NCI-H2227 treated with DMSO at 0.1 percent for 48 hours (cell line): ENCODE measurements at regions not wholly inside any gene's neighbourhood (a gene's known extent, or its start where the extent isn't known, plus 50 kb on each side); places are given as distances from the start of the nearest gene placed in this dataset.
"Not testable (repeated sequence)": the region's sequence is repeated elsewhere in the genome, so short reads cannot be mapped to it uniquely, and the experiment has no call there.

Experiments
- DNase-seq: peaks from one replicate; lab custom pipeline; 2025; lab: John Stamatoyannopoulos, UW

GRCh38 chr4:103415801-103416200 lies 217.7 kb upstream of the CENPE start:
- DNase-seq, result no peak

DNA sequence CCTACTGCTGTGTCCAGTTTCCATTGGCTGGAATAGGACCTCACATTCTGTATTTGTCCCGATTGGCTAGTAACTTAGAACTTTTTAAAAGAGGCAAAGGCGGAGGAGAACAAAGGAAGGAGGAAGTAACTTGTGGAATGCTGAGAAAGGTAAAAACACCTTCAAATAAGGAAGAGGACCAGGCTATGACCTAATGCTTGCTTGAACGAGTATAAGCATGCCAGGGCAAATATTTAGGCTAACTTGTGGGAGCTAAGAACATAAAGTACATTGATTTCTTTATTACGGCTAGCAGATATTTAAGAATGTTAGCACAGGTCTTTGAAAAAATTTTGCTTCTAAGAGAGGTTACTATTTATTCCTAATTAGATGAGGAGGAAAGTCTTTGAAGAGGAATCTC lies 214.5 kb upstream of the CENPE start:
- not testable (repeated sequence) for DNase-seq

- no peak for DNase-seq
These were observed 212.2 kb upstream of the CENPE start for GRCh38 chr4:103410386-103410785.

DNA sequence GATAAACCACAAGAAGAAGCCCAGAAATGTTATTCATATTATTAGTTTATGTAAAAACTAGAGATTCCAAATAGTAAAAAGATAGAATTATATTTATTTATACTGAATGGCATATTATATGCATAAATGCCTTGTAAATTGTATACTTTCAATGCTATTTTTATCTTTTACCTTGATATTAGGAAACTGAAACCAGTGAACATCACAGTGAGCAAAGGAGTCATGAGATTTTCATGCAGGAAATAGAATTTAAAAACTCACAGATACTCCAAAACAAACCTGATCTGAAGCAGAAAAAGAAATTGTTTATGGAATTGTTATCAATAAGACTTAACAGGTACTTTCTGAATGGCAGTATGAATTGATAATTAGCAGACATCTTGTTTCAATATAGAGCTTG lies 207.3 kb upstream of the CENPE start:
- DNase-seq, result no peak

- DNase-seq, result no peak
These were observed 205.5 kb upstream of the CENPE start for GRCh38 chr4:103403619-103404018.

- no peak for DNase-seq
These were observed 204.1 kb upstream of the CENPE start for GRCh38 chr4:103402198-103402597.

GRCh38 chr4:103400405-103400804 lies 202.3 kb upstream of the CENPE start:
- no peak for DNase-seq

DNA sequence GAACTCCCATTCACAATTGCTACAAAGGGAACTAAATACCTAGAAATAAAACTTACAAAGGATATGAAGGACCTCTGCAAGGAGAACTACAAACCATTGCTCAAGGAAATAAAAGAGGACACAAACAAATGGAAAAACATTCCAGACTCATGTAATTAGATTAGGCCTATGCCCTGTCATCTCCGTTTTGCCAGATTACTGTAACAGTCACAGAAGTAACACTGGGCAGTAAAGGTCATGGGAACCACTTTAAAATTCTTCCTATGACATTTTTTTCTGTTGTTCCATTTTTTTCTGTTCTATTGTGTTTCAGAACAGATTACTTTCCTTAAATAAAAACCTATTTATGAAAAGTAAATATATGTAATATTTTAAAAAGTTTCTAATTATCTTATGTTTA lies 199.4 kb upstream of the CENPE start:
- no peak for DNase-seq

DNA sequence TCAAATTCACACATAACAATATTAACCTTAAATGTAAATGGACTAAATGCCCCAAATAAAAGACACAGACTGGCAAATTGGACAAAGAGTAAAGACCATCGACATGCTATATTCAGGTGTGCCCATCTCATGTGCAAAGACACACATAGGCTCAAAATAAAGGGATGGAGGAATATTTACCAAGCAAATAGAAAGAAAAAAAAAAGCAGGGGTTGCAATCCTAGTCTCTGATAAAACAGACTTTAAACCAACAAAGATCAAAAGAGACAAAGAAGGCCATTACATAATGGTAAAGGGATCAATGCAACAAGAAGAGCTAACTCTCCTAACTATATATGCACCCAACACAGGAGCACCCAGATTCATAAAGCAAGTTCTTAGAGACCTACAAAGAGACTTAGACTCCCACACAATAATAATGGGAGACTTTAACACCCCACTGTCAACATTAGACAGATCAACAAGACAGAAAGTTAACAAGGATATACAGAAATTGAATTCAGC lies 189.4 kb upstream of the CENPE start:
- DNase-seq, result not testable (repeated sequence)

GRCh38 chr4:103385565-103385964 lies 187.4 kb upstream of the CENPE start:
- not testable (repeated sequence) for DNase-seq

GRCh38 chr4:103375278-103375677 lies 177.1 kb upstream of the CENPE start:
- no peak for DNase-seq

GRCh38 chr4:103374758-103375157 lies 176.6 kb upstream of the CENPE start:
- no peak for DNase-seq

DNA sequence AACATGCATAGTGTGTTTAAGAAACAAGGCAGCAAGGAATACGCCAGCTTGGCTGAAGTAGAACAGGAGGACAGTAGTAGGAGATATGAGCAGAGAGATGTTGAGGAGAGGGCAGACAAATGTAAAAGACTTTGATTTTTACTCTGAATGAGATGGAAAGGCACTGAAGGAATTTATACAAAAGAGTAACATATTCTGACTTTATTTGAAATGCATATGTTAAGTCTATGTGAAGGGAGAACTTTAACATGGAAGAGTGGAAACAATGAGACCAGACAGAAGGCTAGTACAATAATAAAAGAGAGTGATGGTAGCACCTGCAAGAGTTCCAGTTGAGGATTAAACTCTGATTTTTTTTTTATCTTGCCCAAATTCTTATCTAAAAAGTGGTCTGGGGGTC lies 176.2 kb upstream of the CENPE start:
- no peak for DNase-seq

- DNase-seq, result no peak
These were observed 173.9 kb upstream of the CENPE start for GRCh38 chr4:103372002-103372558.

DNA sequence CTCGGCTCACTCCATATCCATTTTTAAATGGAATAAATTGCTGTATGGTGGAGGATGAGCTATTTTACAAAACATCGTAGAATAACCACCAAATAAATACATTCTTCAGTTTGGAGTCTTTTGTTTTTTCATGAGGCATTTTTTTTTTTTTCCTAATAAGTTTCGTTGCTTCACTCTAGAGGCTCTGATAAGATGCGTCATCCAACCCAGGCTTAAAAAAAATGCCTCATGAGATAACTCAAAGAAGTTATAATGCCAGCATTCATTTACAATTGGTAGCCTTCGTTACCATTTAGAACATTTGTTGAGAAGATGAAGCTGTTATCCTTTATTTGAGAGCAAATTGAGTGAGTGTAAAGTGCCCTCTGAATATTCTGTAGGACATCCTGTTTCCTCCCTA lies 172.2 kb upstream of the CENPE start:
- no peak for DNase-seq

DNA sequence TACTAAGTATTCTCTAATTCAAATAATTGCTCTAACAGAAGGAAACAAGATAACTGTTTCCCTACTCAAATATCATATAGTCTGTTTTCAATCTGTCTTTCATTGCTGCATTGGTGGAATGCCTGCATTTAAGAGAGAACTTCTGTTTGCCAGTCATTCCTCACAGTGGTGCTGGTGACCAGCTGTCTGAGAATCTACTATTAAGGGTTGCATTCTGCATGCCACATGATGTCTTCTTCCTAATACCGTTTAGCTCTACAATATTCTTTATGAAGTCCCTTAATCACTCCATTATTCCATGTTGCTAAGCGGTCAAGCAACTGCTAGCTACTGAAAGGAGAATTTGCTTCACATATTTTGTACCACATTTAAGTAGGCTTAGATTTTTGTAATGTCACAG lies 167.1 kb upstream of the CENPE start:
- DNase-seq, result no peak

GRCh38 chr4:103364083-103364482 lies 165.9 kb upstream of the CENPE start:
- no peak for DNase-seq

DNA sequence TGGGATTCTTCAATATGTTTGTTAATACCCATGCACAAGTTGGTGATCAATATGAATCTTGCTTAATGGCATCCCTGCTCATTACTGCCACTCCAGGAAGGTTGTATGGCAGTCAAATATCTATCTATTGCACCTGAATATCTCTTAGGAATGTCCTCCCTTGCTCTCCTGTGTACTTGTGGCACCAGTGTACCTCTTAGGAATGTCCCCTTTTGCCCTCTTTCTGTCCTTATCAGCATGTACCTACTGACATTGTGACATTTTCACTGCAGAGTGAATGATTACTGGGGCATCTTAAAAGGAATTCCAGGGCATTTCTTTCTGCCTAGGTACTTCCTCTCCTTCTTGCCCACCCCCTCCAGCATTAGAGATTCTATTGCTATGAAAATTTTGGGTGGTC lies 163.8 kb upstream of the CENPE start:
- DNase-seq, result no peak

GRCh38 chr4:103359900-103360299 lies 161.8 kb upstream of the CENPE start:
- no peak for DNase-seq

DNA sequence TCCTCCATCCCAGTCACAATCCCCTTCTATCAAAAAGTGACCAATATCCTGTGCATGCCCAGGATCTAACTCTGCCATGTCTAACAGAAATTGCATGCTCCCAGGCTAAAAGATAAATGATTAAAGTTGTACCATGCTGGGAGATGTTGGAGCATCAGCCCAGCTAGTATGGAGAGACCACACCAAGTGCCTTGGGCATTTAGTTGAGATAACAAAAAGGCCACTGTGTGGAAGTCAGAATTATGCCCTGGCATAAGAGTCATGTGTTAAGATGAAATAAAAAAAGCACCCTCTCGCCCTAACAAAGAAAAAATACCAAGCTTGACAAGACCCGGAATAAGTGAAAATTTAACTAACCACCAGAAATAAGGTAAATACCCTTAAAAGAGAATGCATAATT lies 155.9 kb upstream of the CENPE start:
- no peak for DNase-seq

GRCh38 chr4:103329642-103330041 lies 131.5 kb upstream of the CENPE start:
- DNase-seq, result no peak

DNA sequence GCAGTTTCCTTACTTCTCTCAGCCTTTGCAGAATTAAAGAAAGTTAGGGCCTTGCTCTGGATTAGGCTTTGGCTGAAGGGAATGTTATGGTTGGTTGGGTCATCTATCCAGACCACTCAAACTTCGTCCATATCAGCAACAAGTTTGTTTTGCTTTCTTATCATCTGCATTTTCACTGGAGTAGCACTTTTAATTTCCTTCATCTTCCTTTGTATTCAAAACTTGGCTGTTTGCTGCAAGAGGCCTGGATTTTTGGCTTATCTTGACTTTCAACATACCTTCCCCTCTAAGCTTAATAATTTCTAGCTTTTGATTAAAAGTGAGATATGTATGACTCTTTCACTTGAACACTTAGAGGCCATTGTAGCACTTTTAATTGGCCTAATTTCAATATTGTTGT lies 126.7 kb upstream of the CENPE start:
- no peak for DNase-seq

GRCh38 chr4:103318327-103318726 lies 120.2 kb upstream of the CENPE start:
- no peak for DNase-seq

- no peak for DNase-seq
These were observed 110.1 kb upstream of the CENPE start for GRCh38 chr4:103308248-103308561.
